ENCODE measurements at regions not wholly inside any gene's neighbourhood (a gene's known extent, or its start where the extent isn't known, plus 50 kb on each side); places are given as distances from the start of the nearest gene placed in this dataset.

- TF ChIP-seq CTCF (IDR thresholded peaks at IDR 0.05), result no peak
- no peak for TF ChIP-seq POLR2A (IDR thresholded peaks at IDR 0.05)
These were observed 57.5 kb downstream of the ERICH4 start for GRCh38 chr19:41500443-41500842.
